Tibial nerve (tissue), 4 donors: ENCODE measurements at regions not wholly inside any gene's neighbourhood (a gene's known extent, or its start where the extent isn't known, plus 50 kb on each side); places are given as distances from the start of the nearest gene placed in this dataset.

Experiments
- EP300 ChIP-seq, 2 donors: sonication (generic); formaldehyde crosslinking; IDR thresholded peaks; one replicate each; pipeline ENCODE4 v1.6.1; 2017; ENCODE audit warnings: antibody characterized with exemption in 2 of 2, mild to moderate bottlenecking in 1 of 2
- POLR2A ChIP-seq, 2 donors: fragments of 450-650 bp; IDR thresholded peaks; one replicate each; pipeline ENCODE4 v1.6.1; 2017; ENCODE audit warnings: antibody characterized with exemption in 2 of 2, mild to moderate bottlenecking in 2 of 2, moderate library complexity in 2 of 2
- TF ChIP-seq, protein P1 (sequence below), 5 experiments: fragments of 200-600 bp in 3 of 5; fragments of 450-650 bp in 2 of 5; sonication (generic) in 3 of 5; IDR thresholded peaks; one replicate each; pipeline ENCODE4 v1.5.1; 2016 to 2019; ENCODE audit warnings: antibody characterized with exemption in 5 of 5, mild to moderate bottlenecking in 3 of 5, moderate library complexity in 2 of 5

DNA sequence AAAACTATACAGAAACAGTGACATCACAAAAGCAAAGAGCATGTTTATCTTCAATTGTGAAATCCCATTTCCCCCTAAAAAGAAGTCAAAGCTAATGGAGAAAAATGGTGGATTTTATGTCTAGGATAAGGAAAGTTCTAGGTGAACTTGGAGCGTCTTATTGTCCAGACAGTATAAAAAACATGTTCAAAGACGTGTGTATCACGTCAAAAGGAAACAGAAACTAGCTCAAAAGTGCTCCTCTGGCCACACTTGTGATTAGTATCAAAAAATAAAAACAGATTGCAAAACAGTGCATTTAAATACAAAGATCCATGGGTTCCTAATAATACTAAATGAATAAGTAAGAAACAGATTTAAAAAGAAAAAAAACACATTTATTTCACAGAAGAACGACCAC lies 568.9 kb downstream of the ANXA1 start:
- TF ChIP-seq POLR2A (IDR thresholded peaks at IDR 0.05) (no peak), EP300 (IDR thresholded peaks at IDR 0.05) (no peak)
- TF ChIP-seq, protein P1, sequence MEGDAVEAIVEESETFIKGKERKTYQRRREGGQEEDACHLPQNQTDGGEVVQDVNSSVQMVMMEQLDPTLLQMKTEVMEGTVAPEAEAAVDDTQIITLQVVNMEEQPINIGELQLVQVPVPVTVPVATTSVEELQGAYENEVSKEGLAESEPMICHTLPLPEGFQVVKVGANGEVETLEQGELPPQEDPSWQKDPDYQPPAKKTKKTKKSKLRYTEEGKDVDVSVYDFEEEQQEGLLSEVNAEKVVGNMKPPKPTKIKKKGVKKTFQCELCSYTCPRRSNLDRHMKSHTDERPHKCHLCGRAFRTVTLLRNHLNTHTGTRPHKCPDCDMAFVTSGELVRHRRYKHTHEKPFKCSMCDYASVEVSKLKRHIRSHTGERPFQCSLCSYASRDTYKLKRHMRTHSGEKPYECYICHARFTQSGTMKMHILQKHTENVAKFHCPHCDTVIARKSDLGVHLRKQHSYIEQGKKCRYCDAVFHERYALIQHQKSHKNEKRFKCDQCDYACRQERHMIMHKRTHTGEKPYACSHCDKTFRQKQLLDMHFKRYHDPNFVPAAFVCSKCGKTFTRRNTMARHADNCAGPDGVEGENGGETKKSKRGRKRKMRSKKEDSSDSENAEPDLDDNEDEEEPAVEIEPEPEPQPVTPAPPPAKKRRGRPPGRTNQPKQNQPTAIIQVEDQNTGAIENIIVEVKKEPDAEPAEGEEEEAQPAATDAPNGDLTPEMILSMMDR (IDR thresholded peaks at IDR 0.05) = no peak
